ENCODE measurements at regions not wholly inside any gene's neighbourhood (a gene's known extent, or its start where the extent isn't known, plus 50 kb on each side); places are given as distances from the start of the nearest gene placed in this dataset.

DNA sequence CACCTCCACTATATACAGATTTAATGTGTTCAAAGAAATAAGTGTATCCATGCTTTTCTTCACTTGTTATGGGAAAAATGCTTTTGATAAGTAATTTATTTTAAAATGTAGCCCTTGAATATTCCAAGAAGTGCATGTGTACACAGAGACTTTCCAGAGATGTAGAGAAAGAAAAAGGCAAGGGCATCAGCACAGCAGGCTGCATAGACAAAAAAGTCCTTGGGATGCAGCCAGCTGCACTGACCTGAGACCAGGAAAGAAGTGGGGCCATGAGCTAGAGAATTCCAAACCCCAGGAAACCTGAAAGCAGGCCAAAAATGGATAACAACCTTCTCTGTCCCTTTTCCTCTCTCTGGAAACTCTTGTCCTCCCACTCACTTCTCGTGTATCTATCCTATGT lies 51.6 kb upstream of the PRDM8 start:
- WGBS, 2 donors (ENCODE audit: low coverage in 1 of 2), result 80 to 86% methylated on average over 1 of the region's 1 CpG

DNA sequence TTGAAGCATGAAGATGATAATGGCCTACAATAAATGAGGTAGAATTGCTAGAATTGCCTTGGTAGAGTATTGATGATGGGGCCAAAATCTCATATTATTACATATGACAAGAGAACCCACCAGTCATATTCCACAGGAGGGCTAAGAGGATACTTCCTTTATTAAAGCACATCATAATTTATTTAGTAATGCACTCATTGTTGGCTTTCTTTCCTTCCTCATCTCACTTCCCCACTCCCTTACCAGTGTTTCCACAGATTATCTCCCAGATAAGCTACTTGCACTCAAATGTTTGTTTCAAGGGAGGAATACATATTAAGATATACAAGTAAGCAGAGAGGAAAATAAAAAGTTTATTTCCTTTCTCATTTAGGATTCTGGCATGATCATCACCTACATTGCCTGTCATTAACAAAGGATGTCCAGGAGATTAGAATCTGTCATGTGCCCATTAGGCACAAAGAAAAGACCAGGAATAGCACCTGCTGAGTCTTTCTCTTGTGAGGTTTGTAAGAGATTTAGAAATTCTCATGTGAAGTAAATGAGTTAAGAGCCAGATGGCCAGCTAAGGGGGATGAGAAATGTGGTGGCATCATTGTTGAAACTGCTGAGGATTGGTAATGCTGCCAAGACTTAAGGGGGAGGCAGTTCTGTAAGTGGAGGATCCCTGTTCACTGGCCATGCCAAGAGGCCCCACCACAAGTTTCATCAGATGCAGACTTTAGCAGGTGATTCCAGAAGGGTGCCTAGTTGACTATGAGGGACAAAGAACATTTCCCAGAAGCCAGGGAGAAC lies 52.4 kb upstream of the PRDM8 start:
- no peak overlapping the region for H3K27ac ChIP-seq
- H3K9me3 ChIP-seq, result no peaks in the 10 kb centered on the region
- H3K36me3 ChIP-seq, result no peaks in the 10 kb centered on the region
- H3K4me1 ChIP-seq, result no peaks in the 10 kb centered on the region
- TF ChIP-seq POLR2AphosphoS5 (IDR thresholded peaks at IDR 0.05) (no peak), EP300 (IDR thresholded peaks at IDR 0.05) (no peak), POLR2A (IDR thresholded peaks at IDR 0.05) (no peak)
- TF ChIP-seq, protein P1, sequence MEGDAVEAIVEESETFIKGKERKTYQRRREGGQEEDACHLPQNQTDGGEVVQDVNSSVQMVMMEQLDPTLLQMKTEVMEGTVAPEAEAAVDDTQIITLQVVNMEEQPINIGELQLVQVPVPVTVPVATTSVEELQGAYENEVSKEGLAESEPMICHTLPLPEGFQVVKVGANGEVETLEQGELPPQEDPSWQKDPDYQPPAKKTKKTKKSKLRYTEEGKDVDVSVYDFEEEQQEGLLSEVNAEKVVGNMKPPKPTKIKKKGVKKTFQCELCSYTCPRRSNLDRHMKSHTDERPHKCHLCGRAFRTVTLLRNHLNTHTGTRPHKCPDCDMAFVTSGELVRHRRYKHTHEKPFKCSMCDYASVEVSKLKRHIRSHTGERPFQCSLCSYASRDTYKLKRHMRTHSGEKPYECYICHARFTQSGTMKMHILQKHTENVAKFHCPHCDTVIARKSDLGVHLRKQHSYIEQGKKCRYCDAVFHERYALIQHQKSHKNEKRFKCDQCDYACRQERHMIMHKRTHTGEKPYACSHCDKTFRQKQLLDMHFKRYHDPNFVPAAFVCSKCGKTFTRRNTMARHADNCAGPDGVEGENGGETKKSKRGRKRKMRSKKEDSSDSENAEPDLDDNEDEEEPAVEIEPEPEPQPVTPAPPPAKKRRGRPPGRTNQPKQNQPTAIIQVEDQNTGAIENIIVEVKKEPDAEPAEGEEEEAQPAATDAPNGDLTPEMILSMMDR (IDR thresholded peaks at IDR 0.05), result no peak
- H3K27me3 ChIP-seq, result no peaks in the 10 kb centered on the region
- no peak overlapping the region for H3K4me3 ChIP-seq
- no peak for ATAC-seq

More for the DNA sequence above, 51.6 kb upstream of the PRDM8 start:
- Histone ChIP-seq H3K36me3 (no peaks in the 10 kb centered on the region), H3K27me3 (no peaks in the 10 kb centered on the region), H3K4me1 (no peaks in the 10 kb centered on the region), H3K27ac (no peak overlapping the region), H3K4me3 (no peak overlapping the region), H3K9me3 (no peaks in the 10 kb centered on the region)
- TF ChIP-seq, protein P1 (IDR thresholded peaks at IDR 0.05), result no peak
- TF ChIP-seq POLR2A (IDR thresholded peaks at IDR 0.05), result no peak
- TF ChIP-seq POLR2AphosphoS5 (IDR thresholded peaks at IDR 0.05), result no peak
- no peak for TF ChIP-seq EP300 (IDR thresholded peaks at IDR 0.05)
- ATAC-seq, result no peak

DNA sequence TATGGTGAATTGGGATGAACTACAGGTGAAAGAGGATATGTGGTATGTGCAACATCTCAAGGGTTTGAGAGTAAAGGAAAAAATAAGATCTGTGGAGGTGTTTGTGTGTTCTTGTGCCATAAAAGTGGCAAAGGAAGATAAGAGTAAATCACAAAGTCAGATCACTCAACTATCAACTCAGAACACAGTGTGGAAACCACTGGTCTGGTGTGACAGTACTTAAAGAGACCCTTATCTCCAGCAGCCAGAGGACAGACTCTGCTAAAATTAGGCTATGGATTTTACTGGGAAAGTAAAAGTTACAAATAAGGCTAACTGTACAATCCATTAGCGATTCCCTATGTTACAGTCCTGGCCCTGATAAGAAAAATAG lies 54.0 kb upstream of the PRDM8 start:
- no peak overlapping the region for H3K27ac ChIP-seq

DNA sequence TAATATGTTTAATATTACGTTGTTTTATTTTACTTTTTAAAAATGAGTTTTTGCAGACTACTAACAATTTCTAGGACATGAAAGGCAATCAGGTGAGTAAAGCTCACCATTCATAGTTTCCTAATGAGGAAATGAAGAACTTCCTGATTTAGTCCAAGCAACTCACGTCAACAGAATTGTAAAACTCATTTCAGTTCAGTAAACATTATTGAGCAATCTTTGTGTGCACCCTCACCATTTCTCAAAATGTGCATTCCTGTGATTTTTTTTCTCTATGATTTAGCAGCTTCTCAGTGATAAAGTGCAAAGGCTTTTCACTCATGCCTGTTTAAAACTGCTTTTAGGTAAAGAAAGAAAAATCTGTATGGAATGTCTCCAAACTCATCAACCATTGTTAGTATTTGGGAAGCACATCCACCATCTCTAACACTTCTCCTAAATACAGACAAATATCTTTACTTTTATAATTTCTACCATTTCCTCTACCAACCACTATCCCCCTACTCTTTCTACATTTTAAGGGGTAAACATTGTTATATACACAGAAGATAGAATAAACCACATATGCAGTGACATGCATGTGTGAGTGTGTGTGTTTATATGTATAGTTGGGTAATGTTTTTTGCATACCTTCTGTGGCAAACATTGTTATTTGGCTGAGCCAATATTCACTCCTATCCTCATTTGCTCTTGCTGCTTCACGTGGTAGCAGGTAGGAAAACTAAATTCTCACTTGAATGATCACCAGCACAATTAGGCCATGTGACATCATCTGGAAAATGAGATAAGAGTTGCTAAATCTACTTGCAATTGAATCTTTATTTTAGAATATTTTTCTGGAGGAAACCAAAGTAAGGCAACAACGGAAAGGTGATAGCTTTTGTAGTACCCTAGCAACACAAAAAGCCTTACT lies 54.7 kb upstream of the PRDM8 start:
- no peaks in the 10 kb centered on the region for H3K36me3 ChIP-seq
- H3K9me3 ChIP-seq, result no peaks in the 10 kb centered on the region
- H3K4me3 ChIP-seq, result no peak overlapping the region
- TF ChIP-seq EP300 (IDR thresholded peaks at IDR 0.05), result no peak
- no peak for TF ChIP-seq POLR2A (IDR thresholded peaks at IDR 0.05)
- TF ChIP-seq POLR2AphosphoS5 (IDR thresholded peaks at IDR 0.05), result no peak
- TF ChIP-seq, protein P1 (IDR thresholded peaks at IDR 0.05), result no peak
- 63 to 83% methylated on average over 3 to 4 of the region's 4 CpGs for WGBS, 2 donors (ENCODE audit: low coverage in 1 of 2)
- H3K4me1 ChIP-seq, result no peaks in the 10 kb centered on the region
- no peak for ATAC-seq
- no peaks in the 10 kb centered on the region for H3K27me3 ChIP-seq
- H3K27ac ChIP-seq, result no peak overlapping the region

More for the DNA sequence above, 54.0 kb upstream of the PRDM8 start:
- 69% methylated on average over 1 of the region's 1 CpG; no CpG with 5 or more reads in 1 of the 2 donors for WGBS, 2 donors (ENCODE audit: low coverage in 1 of 2)
- Histone ChIP-seq H3K36me3 (no peaks in the 10 kb centered on the region), H3K4me1 (no peaks in the 10 kb centered on the region), H3K4me3 (no peak overlapping the region), H3K27me3 (no peaks in the 10 kb centered on the region), H3K9me3 (no peaks in the 10 kb centered on the region)
- TF ChIP-seq POLR2A (IDR thresholded peaks at IDR 0.05) (no peak), POLR2AphosphoS5 (IDR thresholded peaks at IDR 0.05) (no peak), EP300 (IDR thresholded peaks at IDR 0.05) (no peak)
- TF ChIP-seq, protein P1 (IDR thresholded peaks at IDR 0.05), result no peak
- no peak for ATAC-seq
